ENCODE measurements at regions not wholly inside any gene's neighbourhood (a gene's known extent, or its start where the extent isn't known, plus 50 kb on each side); places are given as distances from the start of the nearest gene placed in this dataset.
A peak's percentile ranks its signal among the peaks of the same experiment; 100 is the strongest.

DNA sequence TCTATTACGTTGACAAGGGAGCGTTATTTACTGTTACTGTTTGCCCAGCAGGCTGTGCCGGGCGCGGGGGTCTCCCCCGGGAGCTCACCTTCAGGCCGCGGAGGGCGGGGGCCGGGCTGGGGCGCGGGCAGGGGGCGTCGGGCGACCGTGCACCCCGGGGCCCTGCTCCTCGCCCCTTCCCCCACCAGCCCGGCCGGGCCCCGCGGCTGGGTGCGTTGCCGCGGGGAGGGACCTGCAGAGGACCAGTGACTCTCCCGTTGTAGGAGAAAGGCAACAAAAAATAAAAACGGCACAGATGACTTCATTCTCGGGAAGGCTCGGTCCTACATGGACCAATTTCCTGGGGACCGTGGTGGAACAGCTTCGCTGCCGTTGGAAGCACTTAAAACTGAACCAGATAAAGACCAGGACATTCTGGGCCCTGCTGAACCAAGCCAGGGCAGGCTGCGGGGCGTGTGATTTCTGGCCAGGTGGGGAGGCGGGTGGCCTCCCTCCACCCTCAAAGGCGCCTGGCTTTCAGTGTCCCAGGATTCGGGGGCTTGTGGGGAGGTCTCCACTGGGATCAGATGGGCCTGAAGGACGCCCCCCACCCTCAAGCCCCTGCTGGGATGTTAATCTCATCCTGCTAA lies 57.4 kb downstream of the IGLL1 start:
- no peak for DNase-seq (ENCODE audit: low read depth in 2 of 2)

DNA sequence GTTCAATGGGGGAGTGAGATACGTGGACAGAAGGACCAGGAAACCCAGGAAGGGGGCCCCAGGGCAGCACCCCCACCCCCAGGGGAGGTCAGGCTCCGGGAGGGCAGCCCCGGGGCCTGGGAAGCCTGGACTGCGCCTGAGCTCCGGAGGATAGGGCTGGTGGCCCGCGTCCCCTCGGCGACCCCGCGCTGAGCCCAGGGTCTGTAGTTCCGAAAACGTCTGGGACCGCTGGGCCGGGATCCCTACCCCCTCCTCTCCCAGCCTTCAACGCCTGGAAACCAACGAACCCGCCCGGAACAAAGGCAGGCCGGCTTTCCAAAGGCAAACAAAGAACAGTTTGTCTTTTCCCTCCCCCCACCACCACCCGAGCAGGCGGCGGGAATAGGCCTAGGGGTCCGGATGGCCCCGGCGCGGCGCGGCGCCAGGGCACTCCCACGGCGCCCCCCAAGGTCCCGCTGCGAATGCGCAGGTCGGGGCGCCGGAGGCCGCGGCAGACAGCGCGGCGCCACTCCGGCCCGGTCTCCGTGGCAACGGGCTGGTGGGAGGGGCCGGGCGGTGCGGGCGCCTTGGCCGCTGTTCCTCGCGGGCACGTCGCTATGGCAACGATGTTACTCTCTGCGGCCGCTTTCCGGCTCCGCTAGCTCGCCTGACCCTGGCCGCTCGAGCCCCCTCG lies 58.5 kb downstream of the IGLL1 start:
- peak; percentile 35 to 55 for DNase-seq (ENCODE audit: low read depth in 2 of 2)

- no peak for DNase-seq (ENCODE audit: low read depth in 2 of 2)
Measured at GRCh38 chr22:23520863-23521440, 59.1 kb downstream of the IGLL1 start.

GRCh38 chr22:23519442-23520157 lies 60.5 kb downstream of the IGLL1 start:
- DNase-seq (ENCODE audit: low read depth in 2 of 2) = no peak

DNA sequence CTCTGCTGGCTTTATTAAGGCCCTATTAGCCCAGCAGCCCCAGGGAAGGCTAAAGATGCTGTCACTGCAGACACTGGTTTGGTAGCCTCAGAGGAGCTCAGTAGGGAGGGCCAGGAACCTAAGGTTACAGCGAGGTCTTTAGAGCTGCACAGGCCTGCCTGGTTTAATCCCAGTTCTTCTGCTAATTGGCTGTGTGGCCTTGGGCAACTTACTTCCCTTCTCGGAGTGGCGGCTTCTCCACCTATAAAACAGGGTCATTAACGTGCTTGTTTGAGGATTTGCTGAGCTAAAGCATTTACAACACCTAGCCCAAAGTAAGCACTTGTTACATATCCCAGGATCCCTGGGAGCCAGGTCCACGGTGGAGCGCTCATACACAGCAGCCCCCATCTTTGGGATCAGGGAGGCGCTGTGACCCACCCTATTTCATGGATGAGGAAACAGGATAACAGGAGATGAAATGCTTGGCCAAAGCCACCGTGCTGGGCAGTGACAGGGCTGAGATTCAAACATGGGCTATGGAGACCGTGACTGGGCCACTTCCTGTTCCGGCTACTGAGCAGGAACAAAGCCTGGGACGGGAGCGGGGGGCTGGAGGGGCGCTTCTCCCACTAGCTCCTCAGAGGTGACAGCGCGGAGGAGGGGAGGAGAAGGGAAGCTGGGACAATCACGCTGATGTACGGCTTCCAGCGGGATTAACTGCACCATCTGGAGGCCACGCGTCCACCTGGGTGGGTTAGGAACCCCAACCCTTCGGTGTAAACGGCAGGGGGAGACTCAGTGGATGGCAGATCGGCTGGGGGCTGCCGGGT lies 61.5 kb downstream of the IGLL1 start:
- no peak for DNase-seq (ENCODE audit: low read depth in 2 of 2)

GRCh38 chr22:23517804-23518375 lies 62.2 kb downstream of the IGLL1 start:
- DNase-seq (ENCODE audit: low read depth in 2 of 2) = no peak

- DNase-seq (ENCODE audit: low read depth in 2 of 2) = no peak
Measured at GRCh38 chr22:23516304-23516703, 63.8 kb downstream of the IGLL1 start.

DNA sequence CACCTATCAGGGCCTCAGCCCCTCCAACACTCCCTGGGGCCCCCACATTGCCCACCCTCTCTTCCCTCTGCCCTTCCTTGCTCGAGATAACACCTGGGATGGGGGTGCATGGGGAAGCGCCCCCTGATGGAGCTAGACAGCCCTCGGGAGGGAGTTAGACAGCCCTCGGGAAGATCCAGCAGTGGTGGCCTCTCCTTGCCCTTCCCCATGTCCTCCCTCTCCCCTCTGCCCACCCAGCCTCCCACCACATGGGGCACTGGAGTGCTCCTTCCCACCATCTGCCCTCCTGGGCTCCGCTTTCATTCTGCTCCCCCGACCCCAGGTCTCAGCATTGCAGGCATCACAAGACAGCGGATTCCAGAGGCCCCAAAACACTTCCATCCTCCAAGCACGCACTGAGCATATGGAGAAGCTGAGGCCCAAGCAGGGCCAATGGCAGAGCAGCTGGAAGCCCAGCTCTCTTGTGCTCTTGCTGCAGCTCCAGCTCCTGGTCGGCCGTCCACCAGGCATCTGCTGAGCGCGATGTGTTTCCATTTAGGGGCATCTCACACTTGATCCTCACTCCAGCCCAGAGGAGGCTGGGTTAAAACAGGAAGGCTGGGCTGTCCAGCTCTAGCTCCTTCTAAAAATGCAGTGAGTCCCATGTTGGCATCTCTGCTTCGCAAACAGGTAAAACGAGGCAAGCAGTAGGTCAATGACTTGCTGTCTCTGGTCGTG lies 65.6 kb downstream of the IGLL1 start:
- no peak for DNase-seq (ENCODE audit: low read depth in 2 of 2)

GRCh38 chr22:23513705-23514104 lies 66.4 kb downstream of the IGLL1 start:
- no peak for DNase-seq (ENCODE audit: low read depth in 2 of 2)

- DNase-seq (ENCODE audit: low read depth in 2 of 2) = no peak
Measured at GRCh38 chr22:23513133-23513532, 67.0 kb downstream of the IGLL1 start.

DNA sequence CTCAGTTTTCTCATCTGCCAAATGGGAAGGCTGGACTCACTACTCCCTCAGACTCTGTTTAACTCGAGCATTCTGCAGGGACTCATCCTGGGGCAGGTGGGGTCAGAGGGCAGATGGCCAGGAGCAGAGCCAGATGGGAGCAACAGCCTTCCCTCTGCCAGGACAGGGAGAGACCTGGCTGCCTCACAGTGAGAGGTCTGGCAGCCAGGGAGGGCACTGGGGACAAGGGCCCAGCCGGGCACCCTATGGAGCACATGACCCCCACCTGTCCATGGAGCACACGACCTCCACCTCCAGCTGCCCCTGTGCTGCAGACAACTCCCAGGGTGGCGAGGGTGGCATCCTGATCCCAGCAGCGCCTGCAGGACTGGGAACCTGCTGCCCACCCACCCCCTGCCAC lies 67.4 kb downstream of the IGLL1 start:
- DNase-seq (ENCODE audit: low read depth in 2 of 2) = no peak

DNA sequence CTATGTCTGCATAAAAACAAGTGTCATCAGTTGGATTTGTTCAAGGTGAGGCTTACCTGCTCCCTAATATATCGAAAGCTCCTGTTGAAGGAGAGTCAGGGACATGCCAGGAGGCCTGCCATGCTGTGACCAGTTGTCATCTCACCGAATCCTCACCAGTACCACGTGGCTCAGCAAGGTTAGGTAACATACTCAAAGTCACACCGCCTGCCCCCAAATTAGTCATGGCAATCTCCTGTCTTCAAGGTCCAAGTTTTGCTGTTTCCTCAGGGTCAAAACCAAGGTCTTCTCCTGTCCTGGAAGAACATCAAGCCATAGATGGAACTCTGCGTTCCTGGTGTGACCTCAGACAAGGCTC lies 67.8 kb downstream of the IGLL1 start:
- DNase-seq (ENCODE audit: low read depth in 2 of 2) = no peak

DNA sequence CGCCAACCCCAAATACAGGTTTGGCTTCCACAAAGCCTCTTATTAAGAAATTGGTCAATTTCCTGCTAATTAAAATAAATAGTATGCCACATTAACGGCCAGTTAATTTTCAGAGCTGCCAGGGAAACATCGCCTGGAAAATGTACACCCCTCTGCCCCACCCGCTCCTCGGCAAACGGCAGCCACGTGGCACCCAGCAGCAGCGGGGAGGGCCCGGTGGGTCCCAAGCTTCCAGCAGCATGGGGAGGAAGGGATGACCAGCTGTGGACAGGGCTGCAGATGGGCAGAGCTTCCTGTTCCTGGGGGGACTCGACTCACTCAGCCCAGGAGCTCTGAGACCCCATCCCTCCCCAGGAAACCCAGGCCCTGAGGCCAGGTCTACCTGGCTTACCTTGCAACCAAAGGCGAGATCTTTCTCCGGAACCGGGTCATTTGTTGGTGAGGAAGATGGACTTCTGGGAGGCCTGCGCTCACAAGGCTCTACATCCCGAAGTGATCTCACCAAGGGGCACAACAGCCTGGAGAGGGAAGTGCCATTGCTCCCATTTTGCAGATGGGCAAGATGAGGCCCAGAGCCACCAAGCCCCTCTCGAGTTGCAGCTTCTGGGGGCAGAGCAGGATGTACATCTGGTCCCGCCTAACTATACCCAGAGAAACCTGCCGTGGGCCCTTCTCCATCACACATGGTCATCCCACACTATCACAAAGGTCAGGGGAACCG lies 68.3 kb downstream of the IGLL1 start:
- DNase-seq (ENCODE audit: low read depth in 2 of 2) = no peak

DNA sequence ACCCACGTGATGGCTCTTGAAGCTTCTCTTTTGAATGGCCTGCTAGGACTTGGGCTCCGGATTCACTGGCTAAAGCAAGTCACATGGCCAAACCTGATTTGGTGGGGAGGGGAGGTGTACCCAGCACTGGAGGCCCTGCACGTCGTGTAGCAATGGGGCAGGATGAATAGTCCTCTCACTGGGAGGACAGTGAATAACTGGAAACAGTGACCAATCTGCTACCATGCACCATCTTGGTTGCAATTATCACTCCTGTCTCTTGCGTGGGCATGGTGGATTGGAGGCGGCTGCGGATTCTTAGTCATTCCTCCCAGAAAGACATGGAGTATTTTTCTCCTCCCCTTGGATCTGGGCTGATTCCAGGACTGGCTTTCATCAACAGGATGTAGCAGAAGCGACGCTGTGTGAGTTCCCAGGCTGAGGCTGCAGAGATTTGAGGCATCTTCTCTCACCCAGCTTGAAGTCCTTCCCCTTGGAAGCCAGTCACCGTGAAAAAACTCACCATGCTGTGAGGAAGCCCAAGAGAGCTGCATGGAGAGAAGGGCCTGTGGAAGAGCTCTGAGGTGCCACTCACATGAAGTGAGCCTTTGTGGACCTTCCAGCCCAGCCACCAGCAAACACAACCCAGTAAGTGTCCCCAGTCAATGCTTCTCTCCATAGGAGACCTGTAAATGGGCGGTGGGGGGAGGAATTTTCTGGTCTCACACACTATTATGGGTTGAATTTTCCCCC lies 70.4 kb downstream of the IGLL1 start:
- DNase-seq (ENCODE audit: low read depth in 2 of 2) = no peak

GRCh38 chr22:23504516-23504915 lies 75.6 kb downstream of the IGLL1 start:
- DNase-seq (ENCODE audit: low read depth in 2 of 2) = no peak

GRCh38 chr22:23503736-23504440 lies 76.2 kb downstream of the IGLL1 start:
- DNase-seq (ENCODE audit: low read depth in 2 of 2) = no peak

GRCh38 chr22:23503142-23503541 lies 76.9 kb downstream of the IGLL1 start:
- no peak for DNase-seq (ENCODE audit: low read depth in 2 of 2)

DNA sequence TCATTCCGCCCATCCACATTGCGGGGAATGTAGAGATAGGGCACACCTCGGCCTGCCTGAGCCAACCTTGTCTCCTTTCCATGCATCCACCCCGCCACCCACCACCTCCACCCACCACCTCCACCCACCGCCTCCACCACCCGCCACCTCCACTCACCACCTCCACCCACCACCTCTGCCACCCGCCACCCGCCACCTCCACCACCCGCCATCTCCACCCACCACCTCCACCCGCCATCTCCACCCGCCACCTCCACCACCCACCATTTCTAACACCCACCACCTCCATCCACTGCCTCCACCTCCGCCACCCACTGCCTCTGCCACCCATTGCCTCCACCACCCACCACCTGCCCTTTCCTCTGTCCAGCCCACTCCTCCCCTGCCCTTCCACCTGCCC lies 78.4 kb downstream of the IGLL1 start:
- no peak for DNase-seq (ENCODE audit: low read depth in 2 of 2)

- no peak for DNase-seq (ENCODE audit: low read depth in 2 of 2)
Measured at GRCh38 chr22:23501261-23501619, 78.8 kb downstream of the IGLL1 start.
